Globus pallidus (tissue), 1 donor: ENCODE measurements at regions not wholly inside any gene's neighbourhood (a gene's known extent, or its start where the extent isn't known, plus 50 kb on each side); places are given as distances from the start of the nearest gene placed in this dataset.

ENCODE experiments used
- DNase-seq: peaks from one replicate; pipeline ENCODE4 v3.0.0-alpha.2; 2015; ENCODE audit warnings: low spot score

GRCh38 chr3:101084404-101084803, 91.2 kb upstream of the ABI3BP start:
- no peak for DNase-seq

- DNase-seq = no peak
Observed at GRCh38 chr3:101081999-101082398, 88.8 kb upstream of the ABI3BP start.

GRCh38 chr3:101081446-101081845, 88.2 kb upstream of the ABI3BP start:
- DNase-seq = no peak

DNA sequence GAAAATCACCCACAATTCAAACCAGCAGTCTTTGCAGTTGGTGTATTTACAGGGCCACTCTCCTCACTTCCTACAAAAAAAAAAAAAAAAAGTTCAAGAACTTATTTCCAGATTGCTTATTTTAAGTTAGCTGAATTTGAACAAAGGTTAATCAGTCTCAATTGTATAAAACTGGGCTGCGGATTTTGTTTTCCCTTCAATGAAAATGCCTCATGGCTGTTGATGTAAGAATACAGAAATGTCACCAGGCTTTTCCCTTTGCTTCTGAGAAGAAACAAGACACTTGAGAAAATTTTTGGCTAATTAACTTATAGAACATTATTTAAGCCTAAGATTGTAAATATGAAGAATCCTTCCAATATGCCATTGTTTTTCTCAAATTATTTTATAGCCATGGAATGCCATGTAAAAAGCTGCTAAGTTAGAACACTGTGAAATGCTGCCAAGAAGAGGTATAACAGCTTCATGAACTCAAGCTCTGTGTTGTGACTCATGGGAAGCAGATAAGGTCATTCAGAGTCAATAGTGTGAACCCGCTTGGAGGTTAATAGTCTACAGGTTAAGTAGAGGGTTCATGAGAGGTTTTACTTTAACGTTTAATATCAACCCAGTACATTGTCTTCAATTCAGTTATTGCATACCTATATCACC, 84.3 kb upstream of the ABI3BP start:
- peak; percentile 39 for DNase-seq

GRCh38 chr3:101074518-101074917, 81.3 kb upstream of the ABI3BP start:
- DNase-seq = no peak

GRCh38 chr3:101072300-101072699, 79.1 kb upstream of the ABI3BP start:
- DNase-seq = no peak

GRCh38 chr3:101070799-101071121, 77.5 kb upstream of the ABI3BP start:
- no peak for DNase-seq

- no peak for DNase-seq
Observed at GRCh38 chr3:101069901-101070798, 76.9 kb upstream of the ABI3BP start.

DNA sequence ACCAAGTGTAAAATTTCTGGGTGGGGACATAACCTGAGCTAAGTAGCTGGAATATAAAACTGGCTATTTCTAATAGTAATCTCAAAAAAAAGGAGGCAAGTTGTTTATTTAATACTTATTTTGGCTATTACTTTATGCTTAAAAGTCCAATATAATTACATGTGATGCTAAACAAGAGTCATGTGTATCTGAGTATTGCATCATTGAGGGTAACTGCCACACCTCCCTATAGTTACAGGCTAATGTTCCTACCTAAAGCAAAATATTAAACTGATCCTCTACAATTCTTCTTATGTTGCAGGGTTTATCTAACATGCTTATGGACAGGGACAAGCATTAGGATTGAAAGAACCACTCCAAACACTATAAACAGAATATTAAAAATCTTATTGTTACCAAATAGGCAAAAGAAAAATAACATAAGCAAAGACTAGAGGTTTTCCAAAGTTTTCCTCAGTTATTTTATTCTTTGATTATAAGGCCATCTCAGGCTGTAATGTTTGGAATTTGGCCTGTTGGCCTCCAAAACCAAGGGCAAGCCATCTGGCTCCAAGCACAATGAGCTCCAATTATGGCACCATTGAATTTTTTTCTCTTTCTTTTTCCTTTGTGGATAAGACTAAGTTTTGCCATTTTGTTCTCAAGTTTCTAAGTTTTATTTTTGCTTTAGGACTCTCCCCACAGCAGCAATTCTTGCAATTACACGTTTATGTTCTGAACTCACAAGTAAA, 75.8 kb upstream of the ABI3BP start:
- no peak for DNase-seq

- DNase-seq = peak; percentile 12
Observed at GRCh38 chr3:101066711-101067129, 73.5 kb upstream of the ABI3BP start.

GRCh38 chr3:101065962-101066361, 72.7 kb upstream of the ABI3BP start:
- DNase-seq = no peak

DNA sequence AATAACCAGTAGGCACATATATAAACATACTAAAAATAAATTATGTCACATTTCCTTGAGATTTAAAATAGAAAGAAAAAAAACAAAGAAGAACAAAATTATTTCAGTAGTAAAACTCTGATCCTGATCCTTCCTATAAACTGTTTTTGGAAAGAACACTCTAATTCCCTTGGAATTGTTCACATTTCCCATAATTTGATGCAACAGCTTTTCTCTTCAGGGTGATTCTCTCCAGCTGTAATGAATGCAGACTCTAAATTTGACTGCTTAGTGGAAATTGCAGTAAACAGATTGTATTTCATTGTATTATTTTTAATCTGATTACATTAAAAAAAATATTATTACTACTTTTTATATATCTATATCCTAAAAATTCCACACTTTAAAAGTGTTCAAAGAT, 70.2 kb upstream of the ABI3BP start:
- DNase-seq = no peak

DNA sequence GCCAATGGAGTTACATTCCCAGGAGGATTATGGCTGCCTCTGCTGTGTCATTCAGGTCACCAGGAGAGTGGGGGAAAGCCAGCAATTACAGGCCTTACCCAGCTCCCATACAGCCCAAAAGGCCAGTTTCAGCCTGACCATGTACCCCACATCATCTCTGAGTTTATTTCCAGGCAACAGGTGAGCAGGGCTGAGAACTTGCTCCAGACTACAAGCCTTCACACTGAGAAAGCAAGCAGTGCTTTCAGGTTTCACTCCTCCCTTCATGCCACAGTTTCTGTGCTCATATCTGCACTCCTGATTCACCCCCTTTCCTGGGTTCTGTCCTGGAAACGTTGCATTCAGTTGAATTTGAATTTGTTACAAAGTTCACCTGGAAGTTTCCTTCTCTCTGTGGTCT, 68.1 kb upstream of the ABI3BP start:
- no peak for DNase-seq

GRCh38 chr3:101050866-101051265, 57.6 kb upstream of the ABI3BP start:
- DNase-seq = no peak

GRCh38 chr3:101050046-101050445, 56.8 kb upstream of the ABI3BP start:
- DNase-seq = no peak

- no peak for DNase-seq
Observed at GRCh38 chr3:101049532-101049931, 56.3 kb upstream of the ABI3BP start.

DNA sequence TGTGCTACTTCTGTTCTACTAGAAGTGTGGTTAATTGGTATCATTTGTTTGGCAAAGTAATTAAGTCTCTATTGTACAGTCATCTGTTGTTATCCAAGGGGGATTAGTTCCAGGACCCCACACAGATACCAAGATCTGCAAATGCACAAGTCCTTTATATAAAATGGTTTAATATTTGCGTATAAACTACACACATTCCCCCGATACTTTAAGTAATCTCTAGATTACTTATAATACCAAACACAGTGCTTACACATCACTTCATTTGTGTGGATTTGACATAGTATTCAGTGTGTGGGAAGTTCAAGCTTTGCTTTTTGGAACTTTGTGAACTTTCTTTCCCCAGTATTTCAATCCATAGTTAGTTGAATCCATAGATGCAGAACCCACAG, 50.5 kb upstream of the ABI3BP start:
- no peak for DNase-seq

DNA sequence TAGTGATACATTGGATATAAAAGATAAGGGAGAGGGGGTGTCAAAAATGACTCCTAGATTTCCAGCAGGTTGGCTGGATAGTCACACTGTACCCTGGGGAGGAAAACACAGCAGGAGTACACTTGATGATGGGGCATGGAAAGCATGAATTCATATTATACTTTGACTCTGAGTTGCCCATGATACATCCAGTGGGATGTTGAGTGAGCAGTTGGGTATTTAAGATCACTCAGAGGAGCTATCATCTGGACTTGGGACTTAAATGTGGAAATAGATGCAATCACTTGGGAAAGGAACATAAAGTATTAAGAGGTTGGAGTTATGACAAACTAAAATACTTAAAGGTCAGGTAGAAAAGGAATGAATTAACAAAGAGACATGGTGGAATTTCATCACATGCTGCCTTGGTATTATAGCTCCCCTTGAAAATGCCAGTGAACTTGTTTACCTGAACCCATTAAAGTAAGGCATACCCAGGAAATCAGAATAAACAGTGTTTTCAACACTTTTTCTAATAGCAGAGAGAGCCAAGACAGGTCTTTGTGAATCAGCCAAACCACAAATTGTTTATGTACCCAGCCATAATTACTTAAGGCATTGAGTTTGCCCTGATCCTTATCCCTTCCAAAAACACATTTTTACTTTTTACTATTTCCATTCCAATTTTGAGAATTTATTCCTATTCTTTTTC, 49.9 kb upstream of the ABI3BP start:
- no peak for DNase-seq
